K562 (cell line): ENCODE measurements at regions not wholly inside any gene's neighbourhood (a gene's known extent, or its start where the extent isn't known, plus 50 kb on each side); places are given as distances from the start of the nearest gene placed in this dataset.

Experiments
- CREBBP ChIP-seq: IDR thresholded peaks from one replicate; pipeline ENCODE4 v1.6.1; 2012; ENCODE audit warnings: low read depth, mild to moderate bottlenecking, control low read depth, inconsistent platforms, low read length
- KLF1 ChIP-seq: fragments of 450-650 bp; IDR thresholded peaks from 2 replicates; pipeline ENCODE4 v1.6.1; 2016; ENCODE audit warnings: missing genetic modification characterization, missing compliant biosample characterization
- MYNN ChIP-seq, 2 experiments: sonication (generic); formaldehyde crosslinking in 1 of 2; IDR thresholded peaks; 2 replicates each; pipeline versions ENCODE4 v1.5.0 to v1.6.1; 2016 to 2020; ENCODE audit warnings: antibody characterized with exemption in 1 of 2, missing genetic modification reagents in 1 of 2
- SLC30A9 ChIP-seq: fragments of 250-450 bp; sonication (Bioruptor Pico); IDR thresholded peaks from 2 replicates; pipeline ENCODE4 v1.8.0; 2022; ENCODE audit warnings: mild to moderate bottlenecking, moderate library complexity
- TFE3 ChIP-seq: fragments of 450-650 bp; formaldehyde crosslinking; IDR thresholded peaks from 2 replicates; pipeline ENCODE4 v1.4.0; 2020; ENCODE audit warnings: mild to moderate bottlenecking, mixed read lengths
- TF ChIP-seq, protein P1 (sequence below): fragments of 200-800 bp; sonication (Bioruptor generic); IDR thresholded peaks from 2 replicates; pipeline ENCODE4 v1.6.1; 2016; ENCODE audit warnings: missing genetic modification characterization, missing compliant biosample characterization
- TF ChIP-seq, protein P2 (sequence below): fragments of 450-650 bp; formaldehyde crosslinking; IDR thresholded peaks from 2 replicates; pipeline ENCODE4 v1.4.0; 2022; ENCODE audit warnings: mild to moderate bottlenecking, moderate library complexity
- TF ChIP-seq, protein P3 (sequence below): fragments of 250-450 bp; sonication (Bioruptor Pico); IDR thresholded peaks from 2 replicates; pipeline ENCODE4 v1.4.0; 2020; ENCODE audit warnings: mild to moderate bottlenecking, moderate library complexity

DNA sequence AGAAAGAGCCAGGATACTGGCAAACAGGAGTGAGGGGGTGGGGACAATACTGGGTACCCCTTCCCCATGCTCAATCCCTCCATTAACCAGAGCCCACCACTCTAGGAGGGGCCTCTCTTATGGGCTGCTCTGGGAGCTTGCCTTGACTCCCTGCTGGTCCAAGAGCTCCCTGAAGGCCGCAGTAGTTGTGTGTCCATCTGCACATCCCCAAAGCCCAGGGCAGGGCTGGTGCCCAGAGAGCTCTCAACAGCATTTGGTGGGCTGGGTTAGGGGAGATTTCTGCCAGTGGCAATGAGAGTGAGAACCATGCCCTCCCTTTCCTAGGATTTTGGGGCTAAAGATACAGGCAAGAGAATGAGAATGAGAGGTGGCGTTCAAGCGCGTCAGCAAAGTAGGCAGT, 230.6 kb upstream of the PMEPA1 start (continued):
- TF ChIP-seq, protein P1, sequence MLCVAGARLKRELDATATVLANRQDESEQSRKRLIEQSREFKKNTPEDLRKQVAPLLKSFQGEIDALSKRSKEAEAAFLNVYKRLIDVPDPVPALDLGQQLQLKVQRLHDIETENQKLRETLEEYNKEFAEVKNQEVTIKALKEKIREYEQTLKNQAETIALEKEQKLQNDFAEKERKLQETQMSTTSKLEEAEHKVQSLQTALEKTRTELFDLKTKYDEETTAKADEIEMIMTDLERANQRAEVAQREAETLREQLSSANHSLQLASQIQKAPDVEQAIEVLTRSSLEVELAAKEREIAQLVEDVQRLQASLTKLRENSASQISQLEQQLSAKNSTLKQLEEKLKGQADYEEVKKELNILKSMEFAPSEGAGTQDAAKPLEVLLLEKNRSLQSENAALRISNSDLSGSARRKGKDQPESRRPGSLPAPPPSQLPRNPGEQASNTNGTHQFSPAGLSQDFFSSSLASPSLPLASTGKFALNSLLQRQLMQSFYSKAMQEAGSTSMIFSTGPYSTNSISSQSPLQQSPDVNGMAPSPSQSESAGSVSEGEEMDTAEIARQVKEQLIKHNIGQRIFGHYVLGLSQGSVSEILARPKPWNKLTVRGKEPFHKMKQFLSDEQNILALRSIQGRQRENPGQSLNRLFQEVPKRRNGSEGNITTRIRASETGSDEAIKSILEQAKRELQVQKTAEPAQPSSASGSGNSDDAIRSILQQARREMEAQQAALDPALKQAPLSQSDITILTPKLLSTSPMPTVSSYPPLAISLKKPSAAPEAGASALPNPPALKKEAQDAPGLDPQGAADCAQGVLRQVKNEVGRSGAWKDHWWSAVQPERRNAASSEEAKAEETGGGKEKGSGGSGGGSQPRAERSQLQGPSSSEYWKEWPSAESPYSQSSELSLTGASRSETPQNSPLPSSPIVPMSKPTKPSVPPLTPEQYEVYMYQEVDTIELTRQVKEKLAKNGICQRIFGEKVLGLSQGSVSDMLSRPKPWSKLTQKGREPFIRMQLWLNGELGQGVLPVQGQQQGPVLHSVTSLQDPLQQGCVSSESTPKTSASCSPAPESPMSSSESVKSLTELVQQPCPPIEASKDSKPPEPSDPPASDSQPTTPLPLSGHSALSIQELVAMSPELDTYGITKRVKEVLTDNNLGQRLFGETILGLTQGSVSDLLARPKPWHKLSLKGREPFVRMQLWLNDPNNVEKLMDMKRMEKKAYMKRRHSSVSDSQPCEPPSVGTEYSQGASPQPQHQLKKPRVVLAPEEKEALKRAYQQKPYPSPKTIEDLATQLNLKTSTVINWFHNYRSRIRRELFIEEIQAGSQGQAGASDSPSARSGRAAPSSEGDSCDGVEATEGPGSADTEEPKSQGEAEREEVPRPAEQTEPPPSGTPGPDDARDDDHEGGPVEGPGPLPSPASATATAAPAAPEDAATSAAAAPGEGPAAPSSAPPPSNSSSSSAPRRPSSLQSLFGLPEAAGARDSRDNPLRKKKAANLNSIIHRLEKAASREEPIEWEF (CRISPR knock-in tag), result no peak
- TF ChIP-seq MYNN (IDR thresholded peaks at IDR 0.05), result no peak
- TF ChIP-seq MYNN (CRISPR knock-in tag; IDR thresholded peaks at IDR 0.05), result no peak
- TF ChIP-seq SLC30A9, result no peak
- TF ChIP-seq CREBBP, result no peak
- TF ChIP-seq TFE3, result no peak
- no peak for TF ChIP-seq KLF1 (tag)
- TF ChIP-seq, protein P2, sequence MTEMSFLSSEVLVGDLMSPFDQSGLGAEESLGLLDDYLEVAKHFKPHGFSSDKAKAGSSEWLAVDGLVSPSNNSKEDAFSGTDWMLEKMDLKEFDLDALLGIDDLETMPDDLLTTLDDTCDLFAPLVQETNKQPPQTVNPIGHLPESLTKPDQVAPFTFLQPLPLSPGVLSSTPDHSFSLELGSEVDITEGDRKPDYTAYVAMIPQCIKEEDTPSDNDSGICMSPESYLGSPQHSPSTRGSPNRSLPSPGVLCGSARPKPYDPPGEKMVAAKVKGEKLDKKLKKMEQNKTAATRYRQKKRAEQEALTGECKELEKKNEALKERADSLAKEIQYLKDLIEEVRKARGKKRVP (CRISPR knock-in tag), result no peak
- TF ChIP-seq, protein P3, sequence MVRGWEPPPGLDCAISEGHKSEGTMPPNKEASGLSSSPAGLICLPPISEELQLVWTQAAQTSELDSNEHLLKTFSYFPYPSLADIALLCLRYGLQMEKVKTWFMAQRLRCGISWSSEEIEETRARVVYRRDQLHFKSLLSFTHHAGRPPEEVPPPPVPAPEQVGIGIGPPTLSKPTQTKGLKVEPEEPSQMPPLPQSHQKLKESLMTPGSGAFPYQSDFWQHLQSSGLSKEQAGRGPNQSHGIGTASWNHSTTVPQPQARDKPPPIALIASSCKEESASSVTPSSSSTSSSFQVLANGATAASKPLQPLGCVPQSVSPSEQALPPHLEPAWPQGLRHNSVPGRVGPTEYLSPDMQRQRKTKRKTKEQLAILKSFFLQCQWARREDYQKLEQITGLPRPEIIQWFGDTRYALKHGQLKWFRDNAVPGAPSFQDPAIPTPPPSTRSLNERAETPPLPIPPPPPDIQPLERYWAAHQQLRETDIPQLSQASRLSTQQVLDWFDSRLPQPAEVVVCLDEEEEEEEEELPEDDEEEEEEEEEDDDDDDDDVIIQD (CRISPR knock-in tag), result no peak
